ENCODE measurements at regions not wholly inside any gene's neighbourhood (a gene's known extent, or its start where the extent isn't known, plus 50 kb on each side); places are given as distances from the start of the nearest gene placed in this dataset.

- TF ChIP-seq CTCF (IDR thresholded peaks at IDR 0.05) (no peak), POLR2A (IDR thresholded peaks at IDR 0.05) (no peak)
These were observed 747.3 kb upstream of the TENM4 start for GRCh38 chr11:80188076-80188627.
